Panc1 (cell line): ENCODE measurements at regions not wholly inside any gene's neighbourhood (a gene's known extent, or its start where the extent isn't known, plus 50 kb on each side); places are given as distances from the start of the nearest gene placed in this dataset.
"Not testable (repeated sequence)": the region's sequence is repeated elsewhere in the genome, so short reads cannot be mapped to it uniquely, and the experiment has no call there.

ENCODE experiments used
- ATAC-seq: fragments of 200-7000 bp; cut with Tn5 transposase; 2 replicates; pipeline ENCODE4 v1.9.1; 2020; ENCODE audit warnings: mild to moderate bottlenecking, moderate library complexity
- BruUV-seq: library from RNA; stranded (reverse); fragments of 400-500 nt; replicated peaks from 2 replicates; lab custom pipeline; 2021; lab: Mats Ljungman, UMichigan
- CTCF ChIA-PET: fragments of 300-600 bp; sonication (Branson Sonifier 250); formaldehyde crosslinking; loops from one replicate; lab custom pipeline; 2022; ENCODE audit warnings: antibody characterized with exemption; lab: Charles Lee
- POLR2A ChIA-PET: fragments of 300-600 bp; sonication (Branson Sonifier 250); formaldehyde crosslinking; loops from one replicate; lab custom pipeline; 2022; ENCODE audit warnings: antibody characterized with exemption; lab: Charles Lee
- DNase-seq: peaks from one replicate; pipeline ENCODE4 v3.0.0-alpha.2; 2010; ENCODE audit warnings: low read depth, low spot score
- H3K27ac ChIP-seq: 2 replicates; pipeline ENCODE4 v1.5.1; 2011; ENCODE audit warnings: mild to moderate bottlenecking, low read length, inconsistent platforms
- H3K27me3 ChIP-seq: fragments of 200-500 bp; sonication (Bioruptor generic); 2 replicates; pipeline ENCODE4 v1.6.0; 2014; ENCODE audit warnings: low read length, inconsistent platforms; ENCODE audit not compliant: control insufficient read depth, insufficient read depth
- H3K36me3 ChIP-seq: fragments of 200-500 bp; sonication (Bioruptor generic); 2 replicates; pipeline ENCODE4 v1.5.1; 2014; ENCODE audit warnings: inconsistent platforms, mild to moderate bottlenecking, low read length, moderate library complexity; ENCODE audit not compliant: control insufficient read depth, insufficient read depth
- H3K4me1 ChIP-seq: 2 replicates; pipeline ENCODE4 v1.5.1; 2011; ENCODE audit warnings: inconsistent platforms, mild to moderate bottlenecking, low read length, moderate library complexity; ENCODE audit not compliant: control insufficient read depth, insufficient read depth
- H3K4me3 ChIP-seq, 2 experiments: 2 replicates each; pipeline ENCODE4 v1.5.1; 2011 to 2012; ENCODE audit warnings: low read depth in 2 of 2, low read length in 2 of 2, mild to moderate bottlenecking in 2 of 2, inconsistent platforms in 1 of 2, moderate library complexity in 1 of 2
- H3K9me3 ChIP-seq: fragments of 200-500 bp; sonication (Bioruptor generic); 2 replicates; pipeline ENCODE4 v1.5.1; 2014; ENCODE audit warnings: low read depth, mild to moderate bottlenecking, inconsistent platforms, low read length, moderate library complexity; ENCODE audit not compliant: control insufficient read depth, insufficient read depth
- CTCF ChIP-seq: fragments of 450-650 bp; IDR thresholded peaks from 2 replicates; pipeline ENCODE4 v1.5.1; 2017; ENCODE audit warnings: mild to moderate bottlenecking
- POLR2AphosphoS5 ChIP-seq: IDR thresholded peaks from 2 replicates; pipeline ENCODE4 v1.6.1; 2012; ENCODE audit warnings: mild to moderate bottlenecking, low read depth, low read length, moderate library complexity
- SIN3A ChIP-seq: IDR thresholded peaks from 2 replicates; pipeline ENCODE4 v1.6.1; 2012; ENCODE audit warnings: low read depth, mild to moderate bottlenecking, low read length, moderate library complexity, borderline replicate concordance; ENCODE audit not compliant: insufficient read depth
- TCF7L2 ChIP-seq: IDR thresholded peaks from 2 replicates; pipeline ENCODE4 v1.6.1; 2011; ENCODE audit warnings: mild to moderate bottlenecking, low read depth, low read length, inconsistent platforms
- in situ Hi-C: cut with HindIII; loops from 2 replicates; pipeline ENCODE4 v1.10.0; 2016; ENCODE audit warnings: low sequenced_read_pairs, low pct_unique_long_range_greater_than_20kb
- intact Hi-C: fragments of 100-400 bp; cut with micrococcal nuclease; formaldehyde crosslinking; loops from one replicate; pipeline ENCODE4 v1.10.0; 2022; ENCODE audit not compliant: unreplicated experiment
- TF ChIP-seq, protein P1 (sequence below), 2 experiments: IDR thresholded peaks; 2 replicates each; pipeline ENCODE4 v1.6.1; 2011 to 2012; ENCODE audit warnings: low read depth in 2 of 2, control low read depth in 1 of 2, low read length in 1 of 2, mild to moderate bottlenecking in 1 of 2, moderate library complexity in 1 of 2; ENCODE audit not compliant: insufficient read depth in 1 of 2

DNA sequence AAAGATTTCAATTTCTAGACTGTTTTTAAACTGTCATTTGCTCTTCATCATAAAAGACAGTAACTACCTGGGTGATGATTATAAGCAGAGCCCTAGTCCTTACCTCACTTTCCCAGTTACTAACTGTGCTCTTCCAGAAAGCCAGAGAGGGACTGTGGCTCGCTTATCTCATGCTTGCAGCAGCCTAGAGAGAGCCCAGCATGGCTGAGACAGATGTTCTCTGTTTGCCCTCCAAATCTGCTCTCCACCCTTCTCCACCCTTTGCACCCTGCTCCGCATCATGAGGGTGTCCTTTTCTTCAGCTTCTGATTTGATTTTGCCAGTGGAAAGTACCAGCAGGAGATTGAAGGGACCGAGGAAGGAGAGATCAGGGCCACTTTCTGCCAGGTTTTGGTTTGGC, 61.2 kb upstream of the SELENOP start:
- CTCF ChIA-PET: no interaction called here
- Histone ChIP-seq H3K27me3 (peaks cover 2% of the 10 kb centered on the region; the same call in 1 of the 2 replicates), H3K27ac (no peak overlapping the region), H3K4me1 (no peaks in the 10 kb centered on the region), H3K9me3 (no peaks in the 10 kb centered on the region), H3K4me3 (no peak overlapping the region), H3K36me3 (no peaks in the 10 kb centered on the region)
- intact Hi-C loops (no loop called here), in situ Hi-C loops (no loop called here)
- no peak for ATAC-seq
- TF ChIP-seq, protein P1, sequence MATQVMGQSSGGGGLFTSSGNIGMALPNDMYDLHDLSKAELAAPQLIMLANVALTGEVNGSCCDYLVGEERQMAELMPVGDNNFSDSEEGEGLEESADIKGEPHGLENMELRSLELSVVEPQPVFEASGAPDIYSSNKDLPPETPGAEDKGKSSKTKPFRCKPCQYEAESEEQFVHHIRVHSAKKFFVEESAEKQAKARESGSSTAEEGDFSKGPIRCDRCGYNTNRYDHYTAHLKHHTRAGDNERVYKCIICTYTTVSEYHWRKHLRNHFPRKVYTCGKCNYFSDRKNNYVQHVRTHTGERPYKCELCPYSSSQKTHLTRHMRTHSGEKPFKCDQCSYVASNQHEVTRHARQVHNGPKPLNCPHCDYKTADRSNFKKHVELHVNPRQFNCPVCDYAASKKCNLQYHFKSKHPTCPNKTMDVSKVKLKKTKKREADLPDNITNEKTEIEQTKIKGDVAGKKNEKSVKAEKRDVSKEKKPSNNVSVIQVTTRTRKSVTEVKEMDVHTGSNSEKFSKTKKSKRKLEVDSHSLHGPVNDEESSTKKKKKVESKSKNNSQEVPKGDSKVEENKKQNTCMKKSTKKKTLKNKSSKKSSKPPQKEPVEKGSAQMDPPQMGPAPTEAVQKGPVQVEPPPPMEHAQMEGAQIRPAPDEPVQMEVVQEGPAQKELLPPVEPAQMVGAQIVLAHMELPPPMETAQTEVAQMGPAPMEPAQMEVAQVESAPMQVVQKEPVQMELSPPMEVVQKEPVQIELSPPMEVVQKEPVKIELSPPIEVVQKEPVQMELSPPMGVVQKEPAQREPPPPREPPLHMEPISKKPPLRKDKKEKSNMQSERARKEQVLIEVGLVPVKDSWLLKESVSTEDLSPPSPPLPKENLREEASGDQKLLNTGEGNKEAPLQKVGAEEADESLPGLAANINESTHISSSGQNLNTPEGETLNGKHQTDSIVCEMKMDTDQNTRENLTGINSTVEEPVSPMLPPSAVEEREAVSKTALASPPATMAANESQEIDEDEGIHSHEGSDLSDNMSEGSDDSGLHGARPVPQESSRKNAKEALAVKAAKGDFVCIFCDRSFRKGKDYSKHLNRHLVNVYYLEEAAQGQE (IDR thresholded peaks at IDR 0.05; ENCODE audit: insufficient read depth in 1 of 2, low read depth in 2 of 2, low read length in 1 of 2): no peak
- TF ChIP-seq TCF7L2 (no peak), CTCF (no peak), SIN3A (no peak), POLR2AphosphoS5 (no peak)
- BruUV-seq: no TSS peak
- POLR2A ChIA-PET: no interaction called here
- no peak for DNase-seq

DNA sequence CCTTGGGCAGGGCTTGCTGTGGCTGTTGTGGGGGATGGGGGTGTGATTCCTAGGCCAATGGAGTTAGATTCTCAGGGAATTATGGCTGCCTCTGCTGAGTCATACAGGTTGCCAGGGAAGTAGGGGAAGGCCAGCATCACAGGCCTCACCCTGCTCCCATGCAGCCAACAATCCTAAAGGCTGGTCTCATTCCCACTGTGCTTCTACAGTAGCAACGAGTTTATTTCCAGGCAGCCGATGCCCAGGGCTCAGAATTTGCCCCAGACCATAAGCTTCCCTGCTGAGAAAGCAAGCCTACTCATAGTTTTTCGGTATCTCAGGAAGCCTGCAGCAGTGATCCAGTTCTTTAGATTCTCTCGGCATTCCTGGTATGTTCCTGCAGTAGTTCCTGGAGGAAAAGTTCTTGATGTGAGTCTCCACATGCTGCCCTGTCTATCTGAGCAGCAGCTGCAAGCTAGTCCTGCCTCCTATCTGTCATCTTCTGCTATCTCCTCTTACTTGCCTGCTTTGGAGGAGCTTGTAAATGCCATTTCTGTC, 59.3 kb upstream of the SELENOP start:
- intact Hi-C loops: no loop called here
- Histone ChIP-seq H3K27me3 (peaks cover 2% of the 10 kb centered on the region; the same call in 1 of the 2 replicates), H3K4me3 (no peak overlapping the region), H3K4me1 (no peaks in the 10 kb centered on the region), H3K36me3 (no peaks in the 10 kb centered on the region), H3K27ac (no peak overlapping the region), H3K9me3 (no peaks in the 10 kb centered on the region)
- no TSS peak for BruUV-seq
- ATAC-seq (no peak), DNase-seq (no peak)
- in situ Hi-C loops: no loop called here
- ChIA-PET POLR2A (no interaction called here), CTCF (no interaction called here)
- no peak for TF ChIP-seq SIN3A

DNA sequence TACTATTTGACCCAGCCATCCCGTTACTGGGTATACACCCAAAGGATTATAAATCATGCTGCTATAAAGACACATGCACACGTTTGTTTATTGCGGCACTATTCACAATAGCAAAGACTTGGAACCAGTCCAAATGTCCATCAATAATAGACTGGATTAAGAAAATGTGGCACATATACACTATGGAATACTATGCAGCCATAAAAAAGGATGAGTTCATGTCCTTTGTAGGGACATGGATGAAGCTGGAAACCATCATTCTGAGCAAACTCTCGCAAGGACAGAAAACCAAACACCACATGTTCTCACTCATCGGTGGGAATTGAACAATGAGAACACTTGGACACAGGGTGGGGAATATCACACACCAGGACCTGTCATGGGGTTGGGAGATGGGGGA, 56.7 kb upstream of the SELENOP start:
- BruUV-seq, ATAC-seq, H3K4me1 ChIP-seq, H3K36me3 ChIP-seq, POLR2A ChIA-PET, DNase-seq, CTCF ChIA-PET, in situ Hi-C loops, H3K27ac ChIP-seq, H3K9me3 ChIP-seq, H3K27me3 ChIP-seq, intact Hi-C loops, H3K4me3 ChIP-seq: not testable (repeated sequence)

- ATAC-seq, H3K4me3 ChIP-seq, H3K9me3 ChIP-seq, in situ Hi-C loops, POLR2A ChIA-PET, DNase-seq, BruUV-seq, intact Hi-C loops, H3K4me1 ChIP-seq, H3K36me3 ChIP-seq, H3K27ac ChIP-seq, CTCF ChIA-PET, H3K27me3 ChIP-seq: not testable (repeated sequence)
Measured at GRCh38 chr5:42864749-42865148, 53.1 kb upstream of the SELENOP start.
